Fibroblast of skin of right biceps (primary cell): ENCODE measurements at regions not wholly inside any gene's neighbourhood (a gene's known extent, or its start where the extent isn't known, plus 50 kb on each side); places are given as distances from the start of the nearest gene placed in this dataset.

ENCODE experiments used
- DNase-seq: peaks from one replicate; pipeline ENCODE4 v3.0.0-alpha.2; 2013

GRCh38 chr15:46751303-46751702 is 966.0 kb upstream of the SEMA6D start:
- no peak for DNase-seq

DNA sequence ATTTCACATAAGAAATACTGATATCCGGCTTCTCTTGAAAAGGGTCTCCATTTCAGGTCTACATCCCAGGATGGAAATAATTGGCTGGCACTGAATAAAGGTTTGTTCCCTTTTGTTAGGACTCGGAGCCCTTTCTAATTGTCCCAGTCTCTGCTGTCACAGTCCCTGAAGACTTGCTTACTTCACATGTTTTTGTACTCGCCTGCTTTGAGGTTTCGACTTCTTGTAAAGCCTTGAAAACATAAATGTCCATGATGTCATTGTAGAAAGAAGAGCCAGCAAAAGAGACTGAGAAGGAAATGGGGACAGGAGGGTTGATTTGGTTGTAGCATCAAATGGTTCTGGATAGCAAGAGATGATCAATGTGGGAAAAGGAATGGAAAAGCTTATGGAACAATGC is 963.4 kb upstream of the SEMA6D start:
- no peak for DNase-seq

DNA sequence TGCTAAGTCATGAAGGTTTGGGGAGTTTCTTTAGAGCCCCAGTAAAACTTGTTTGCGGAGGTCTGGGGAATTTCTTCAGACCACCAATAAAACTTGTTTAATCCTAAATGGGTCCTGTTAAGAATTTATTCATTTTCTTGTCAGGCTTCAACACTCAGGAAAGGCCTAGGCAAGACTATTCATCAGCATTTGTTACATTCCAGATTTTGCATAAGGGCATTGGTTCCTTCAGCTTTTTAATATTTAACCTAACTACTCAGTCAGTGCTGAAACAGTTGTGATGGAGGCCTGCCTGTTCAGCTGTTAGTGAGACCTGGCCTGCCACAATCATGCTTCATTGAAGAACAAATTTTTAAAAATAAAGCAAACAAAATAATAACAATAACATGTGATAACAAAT is 954.2 kb upstream of the SEMA6D start:
- DNase-seq: no peak

DNA sequence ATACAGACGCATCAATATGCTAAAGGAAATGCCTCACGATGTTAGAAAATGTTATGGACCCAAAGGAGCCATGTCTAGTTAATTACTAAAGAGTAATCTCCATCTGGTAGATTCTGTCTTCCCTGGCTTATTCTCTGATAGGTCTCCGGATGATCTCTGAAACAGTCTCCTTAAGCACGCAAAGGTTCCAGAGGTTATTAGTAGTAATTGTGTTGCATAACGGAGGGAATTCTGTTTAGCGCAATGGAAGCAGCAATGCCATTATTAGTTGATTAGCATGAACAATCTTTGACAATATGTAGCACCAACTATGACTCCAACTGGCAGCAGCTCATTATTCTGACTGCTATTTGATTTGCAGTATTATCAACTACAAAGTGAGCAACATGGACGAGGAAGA is 952.5 kb upstream of the SEMA6D start:
- no peak for DNase-seq

GRCh38 chr15:46766021-46766420 is 951.3 kb upstream of the SEMA6D start:
- DNase-seq: no peak

- DNase-seq: no peak
Measured at GRCh38 chr15:46768287-46768686, 949.0 kb upstream of the SEMA6D start.

DNA sequence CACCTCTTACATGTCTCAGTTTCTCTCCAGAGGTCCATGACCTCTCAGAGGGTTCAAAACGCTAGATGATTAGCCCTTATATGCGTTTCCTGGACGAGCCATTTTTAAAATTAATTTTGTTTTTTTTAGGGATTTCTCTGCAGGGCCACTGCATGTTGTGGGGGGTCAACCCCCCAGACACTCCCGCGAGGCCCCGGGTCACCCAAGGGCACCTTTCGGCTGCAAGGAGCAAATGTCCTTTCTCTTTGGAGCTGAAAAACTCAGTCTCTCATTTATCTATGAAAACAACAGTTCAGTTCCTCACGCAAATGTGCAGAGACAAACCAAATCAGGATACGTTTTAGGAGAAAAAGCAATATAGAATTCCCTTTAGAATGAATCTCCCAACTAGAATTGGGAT is 944.3 kb upstream of the SEMA6D start:
- DNase-seq: no peak

DNA sequence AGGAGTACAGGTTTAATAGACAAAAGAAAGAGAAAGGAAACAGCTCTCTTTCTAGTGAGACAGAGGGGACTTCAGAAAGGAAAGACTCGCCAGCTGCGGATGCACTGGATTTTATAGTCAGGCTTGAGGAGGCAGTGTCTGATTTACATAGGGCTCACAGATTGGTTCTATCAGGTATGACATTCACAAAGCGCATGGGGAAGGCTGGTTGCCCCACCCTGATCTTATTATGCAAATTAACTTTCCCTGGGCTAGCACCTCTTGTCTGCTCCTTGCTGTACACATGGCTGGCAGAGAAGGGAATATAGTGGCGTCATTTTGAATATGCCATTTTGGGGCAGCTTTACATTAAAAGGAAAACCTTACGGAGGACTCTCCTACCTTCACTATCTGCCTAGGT is 938.4 kb upstream of the SEMA6D start:
- no peak for DNase-seq

GRCh38 chr15:46786590-46787285 is 930.6 kb upstream of the SEMA6D start:
- no peak for DNase-seq

GRCh38 chr15:46795685-46796084 is 921.6 kb upstream of the SEMA6D start:
- DNase-seq: no peak

GRCh38 chr15:46808834-46809233 is 908.5 kb upstream of the SEMA6D start:
- DNase-seq: no peak

DNA sequence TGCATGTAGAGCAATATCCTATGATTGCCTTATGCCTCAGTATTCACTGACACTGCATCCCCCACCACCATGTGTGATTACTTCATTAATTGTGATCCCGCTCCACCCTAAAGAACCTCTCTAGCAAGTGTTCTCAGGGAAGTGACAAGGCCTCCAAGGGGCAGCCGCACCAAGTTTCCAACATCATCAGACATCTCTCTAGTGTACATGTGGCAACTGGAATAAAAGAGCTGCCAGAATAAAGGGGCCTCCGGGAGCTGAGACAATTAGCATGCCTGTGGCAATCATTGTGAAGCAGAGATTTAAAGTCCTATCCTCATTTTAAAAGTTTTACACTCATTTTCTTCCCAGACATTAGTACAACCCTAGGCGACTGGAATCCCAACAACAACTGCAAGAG is 902.1 kb upstream of the SEMA6D start:
- no peak for DNase-seq

- DNase-seq: no peak
Measured at GRCh38 chr15:46815765-46816164, 901.5 kb upstream of the SEMA6D start.

- peak; percentile 84 for DNase-seq
Measured at GRCh38 chr15:46848704-46849103, 868.6 kb upstream of the SEMA6D start.

DNA sequence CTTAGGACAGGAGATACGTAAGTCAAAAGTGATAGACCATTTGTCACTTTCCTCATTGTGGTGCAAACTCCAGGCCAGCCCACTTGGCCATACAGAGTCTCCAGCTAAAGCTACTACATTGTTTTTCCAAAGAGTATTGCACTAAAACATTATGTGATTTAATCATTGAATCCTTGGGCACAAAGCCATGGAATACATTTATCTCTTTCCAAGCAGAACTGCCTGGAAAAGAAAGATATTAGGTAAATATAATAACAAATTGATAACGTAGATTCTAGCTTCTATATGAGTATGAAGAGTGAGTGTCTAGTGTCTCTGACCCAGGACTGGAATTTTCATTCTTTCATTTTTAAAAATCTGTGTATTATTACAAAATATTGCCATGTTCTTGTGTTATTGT is 863.7 kb upstream of the SEMA6D start:
- DNase-seq: no peak

DNA sequence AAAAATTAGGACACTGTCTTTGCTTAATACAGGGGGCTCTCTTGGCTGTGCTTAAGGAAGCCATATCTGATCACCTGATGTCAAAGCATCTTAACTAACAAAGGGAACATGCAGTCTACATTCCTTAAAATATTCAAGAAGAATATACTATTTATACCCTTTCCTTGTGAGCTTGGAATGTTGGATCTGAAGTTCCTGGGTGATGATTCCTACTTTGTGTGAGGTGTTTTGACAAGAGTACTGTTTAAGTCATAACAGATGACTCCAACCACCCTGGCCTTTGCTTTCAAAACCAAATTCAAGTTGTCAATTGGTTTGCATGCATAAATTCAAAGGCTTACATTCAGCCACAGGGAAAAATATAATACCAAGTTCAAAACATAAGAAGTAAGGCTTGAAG is 862.7 kb upstream of the SEMA6D start:
- peak; percentile 58 for DNase-seq

DNA sequence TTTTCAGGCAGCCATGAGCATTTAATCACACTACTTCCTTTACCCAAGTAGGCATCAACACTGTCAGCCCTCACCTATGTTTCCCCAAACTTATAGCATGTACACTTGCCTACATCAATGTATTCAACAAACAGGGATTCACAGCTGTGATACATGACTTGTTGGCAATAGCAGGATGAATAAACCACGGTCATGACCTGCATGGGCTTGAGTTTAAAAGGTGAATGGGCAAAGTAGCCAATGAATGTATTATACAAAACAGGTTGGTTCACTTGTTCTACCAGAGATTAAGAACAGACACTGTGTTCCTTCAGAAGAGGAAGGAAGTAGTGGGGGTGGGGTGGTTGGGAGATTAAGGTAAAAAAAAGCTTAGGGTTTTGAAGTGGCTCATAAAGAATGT is 861.9 kb upstream of the SEMA6D start:
- DNase-seq: no peak

GRCh38 chr15:46856839-46857502 is 860.3 kb upstream of the SEMA6D start:
- peak; percentile 10 for DNase-seq

DNA sequence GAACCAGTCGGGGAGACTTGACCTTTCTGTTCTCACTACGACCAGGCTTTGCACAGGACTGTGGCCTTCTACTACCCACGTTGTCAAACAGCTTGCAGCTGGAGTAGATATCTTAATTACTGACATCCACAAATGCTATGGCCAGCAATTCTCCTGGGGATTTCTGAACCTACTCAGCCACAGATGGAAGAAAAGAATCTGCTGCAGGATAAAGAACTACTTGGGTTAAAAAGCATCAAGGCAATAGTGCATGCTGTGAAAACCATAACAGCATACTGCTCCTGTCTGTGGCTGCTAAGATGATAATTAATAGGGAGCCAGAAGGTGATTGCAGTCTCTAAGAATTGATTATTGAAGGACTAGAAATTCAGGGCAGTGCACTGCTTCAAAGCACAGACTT is 859.2 kb upstream of the SEMA6D start:
- DNase-seq: no peak

- DNase-seq: no peak
Measured at GRCh38 chr15:46861796-46862195, 855.5 kb upstream of the SEMA6D start.

DNA sequence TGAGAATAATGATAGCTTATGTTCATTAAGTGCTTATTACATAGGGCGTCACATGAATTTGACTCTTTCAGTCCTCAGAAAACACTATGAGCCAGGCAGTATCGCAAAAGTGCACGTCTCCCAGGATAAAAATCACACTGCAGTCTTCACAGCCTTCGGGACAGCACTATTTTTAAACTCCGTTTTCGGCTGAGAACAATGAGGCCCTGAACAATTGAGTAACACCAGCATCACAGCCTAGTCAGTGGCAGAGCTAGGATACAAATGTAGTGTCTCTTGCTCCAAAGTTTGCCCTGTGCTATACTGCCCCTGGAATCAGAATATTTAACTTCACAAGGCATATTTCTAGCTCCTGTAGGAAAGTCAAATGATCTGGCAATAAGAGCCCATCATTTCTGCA is 852.1 kb upstream of the SEMA6D start:
- DNase-seq: no peak

DNA sequence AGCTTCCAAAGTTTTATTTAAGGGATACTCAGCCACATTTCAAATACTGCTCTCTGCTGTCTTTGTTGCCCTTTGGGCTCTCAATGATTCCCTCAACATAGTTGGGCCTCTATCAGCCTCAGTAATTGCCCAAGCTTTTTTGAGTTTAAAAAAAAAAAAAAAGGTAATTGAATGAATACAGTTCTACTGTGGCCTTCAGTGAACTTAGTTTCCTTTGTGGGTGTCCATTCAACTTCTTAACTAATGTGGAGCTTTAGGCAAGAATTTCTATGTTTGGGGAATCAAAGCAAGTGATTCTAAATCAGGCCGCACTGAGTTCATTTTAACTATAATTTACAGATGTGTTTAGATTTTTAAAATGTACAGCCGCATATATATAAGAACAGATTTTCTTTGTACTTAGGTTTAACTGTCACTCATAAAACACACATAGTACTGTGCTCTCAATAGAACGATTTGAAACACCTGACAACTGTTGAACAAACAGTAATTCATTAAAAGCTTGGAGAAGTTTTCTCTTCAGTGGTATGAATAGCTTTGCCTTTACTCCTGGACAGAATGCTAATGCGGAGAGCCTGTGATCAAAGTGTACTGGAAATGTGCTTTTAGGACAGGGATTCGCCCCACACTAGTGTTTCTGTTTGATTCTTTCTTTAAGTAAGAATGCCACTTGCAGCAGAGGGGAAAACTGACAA is 844.9 kb upstream of the SEMA6D start:
- no peak for DNase-seq

DNA sequence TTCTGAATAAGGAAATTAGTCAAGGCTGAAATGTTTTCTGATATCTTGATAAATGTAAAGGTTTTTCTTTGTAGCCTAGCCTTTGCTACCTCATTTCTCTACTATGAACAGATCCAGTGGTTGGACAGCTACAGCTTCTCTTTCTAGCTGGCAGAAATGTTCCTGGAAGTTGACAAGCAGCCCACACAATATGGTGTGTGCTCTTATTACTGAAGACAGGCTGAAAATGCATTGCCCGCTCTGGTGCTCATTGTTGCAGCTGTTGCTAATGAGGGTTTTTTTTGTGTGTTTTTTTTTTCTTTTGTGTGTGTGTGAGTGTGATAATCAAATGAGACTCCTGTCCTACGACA is 844.3 kb upstream of the SEMA6D start:
- DNase-seq: no peak

DNA sequence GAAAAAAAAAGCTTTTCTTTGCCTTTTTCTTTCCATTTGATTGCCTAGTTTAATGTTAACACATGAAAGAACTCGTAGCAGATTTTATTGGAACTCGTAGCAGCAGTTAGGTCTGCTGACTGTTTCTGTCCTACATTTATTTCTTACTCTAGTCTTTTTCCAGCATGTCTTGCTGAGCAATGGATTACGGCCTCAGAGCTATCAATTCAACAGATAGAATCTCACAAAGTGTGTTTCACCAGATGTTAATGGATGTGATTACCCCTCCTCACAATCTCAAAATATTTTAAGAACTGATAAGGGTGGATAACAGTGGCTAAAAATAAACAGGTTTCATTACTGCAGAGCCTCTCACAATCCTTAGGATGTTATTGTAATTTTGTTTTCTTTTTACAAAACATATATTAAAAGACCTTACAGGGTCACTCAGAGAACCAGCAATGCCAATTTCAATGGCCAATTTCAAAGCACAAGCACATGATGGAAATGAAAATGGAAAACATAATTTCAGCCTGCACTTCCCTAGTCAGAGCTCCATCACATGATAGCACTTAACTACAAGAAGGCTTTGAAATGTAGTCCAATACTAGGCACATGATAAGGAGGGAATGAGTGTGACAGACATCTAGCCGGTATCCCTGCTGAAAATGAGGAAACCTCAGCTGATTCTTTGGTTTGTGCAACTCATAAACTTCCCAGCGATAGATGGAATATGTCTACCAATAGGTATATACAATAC is 838.1 kb upstream of the SEMA6D start:
- no peak for DNase-seq
